ENCODE measurements at regions not wholly inside any gene's neighbourhood (a gene's known extent, or its start where the extent isn't known, plus 50 kb on each side); places are given as distances from the start of the nearest gene placed in this dataset.

- peaks cover 23% of the 10 kb centered on the region for H3K4me1 ChIP-seq (ENCODE audit: control insufficient read depth, low read length)
- no peaks in the 10 kb centered on the region for H3K9me2 ChIP-seq (replicated peaks; ENCODE audit: control insufficient read depth, low read length)
- no peak for TF ChIP-seq EZH2phosphoT487 (IDR thresholded peaks at IDR 0.05; ENCODE audit: borderline replicate concordance, low read length)
- TF ChIP-seq, protein P1, sequence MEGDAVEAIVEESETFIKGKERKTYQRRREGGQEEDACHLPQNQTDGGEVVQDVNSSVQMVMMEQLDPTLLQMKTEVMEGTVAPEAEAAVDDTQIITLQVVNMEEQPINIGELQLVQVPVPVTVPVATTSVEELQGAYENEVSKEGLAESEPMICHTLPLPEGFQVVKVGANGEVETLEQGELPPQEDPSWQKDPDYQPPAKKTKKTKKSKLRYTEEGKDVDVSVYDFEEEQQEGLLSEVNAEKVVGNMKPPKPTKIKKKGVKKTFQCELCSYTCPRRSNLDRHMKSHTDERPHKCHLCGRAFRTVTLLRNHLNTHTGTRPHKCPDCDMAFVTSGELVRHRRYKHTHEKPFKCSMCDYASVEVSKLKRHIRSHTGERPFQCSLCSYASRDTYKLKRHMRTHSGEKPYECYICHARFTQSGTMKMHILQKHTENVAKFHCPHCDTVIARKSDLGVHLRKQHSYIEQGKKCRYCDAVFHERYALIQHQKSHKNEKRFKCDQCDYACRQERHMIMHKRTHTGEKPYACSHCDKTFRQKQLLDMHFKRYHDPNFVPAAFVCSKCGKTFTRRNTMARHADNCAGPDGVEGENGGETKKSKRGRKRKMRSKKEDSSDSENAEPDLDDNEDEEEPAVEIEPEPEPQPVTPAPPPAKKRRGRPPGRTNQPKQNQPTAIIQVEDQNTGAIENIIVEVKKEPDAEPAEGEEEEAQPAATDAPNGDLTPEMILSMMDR (IDR thresholded peaks at IDR 0.05; ENCODE audit: low read depth, low read length, poor library complexity, severe bottlenecking): no peak
- no peak overlapping the region for H3K27ac ChIP-seq (ENCODE audit: low read depth, low read length)
- H3K4me3 ChIP-seq (ENCODE audit: low read length): no peak overlapping the region
- H3K36me3 ChIP-seq (ENCODE audit: control insufficient read depth, low read length): no peaks in the 10 kb centered on the region
- H3K9me3 ChIP-seq (ENCODE audit: control insufficient read depth, insufficient read depth, low read length): no peaks in the 10 kb centered on the region
- no peak overlapping the region for H3K4me2 ChIP-seq (ENCODE audit: low read length)
- no peaks in the 10 kb centered on the region for H3K27me3 ChIP-seq (ENCODE audit: control insufficient read depth, low read length)
- no peaks in the 10 kb centered on the region for H4K20me1 ChIP-seq (ENCODE audit: control insufficient read depth, insufficient read depth, low read depth, low read length)
- no peaks in the 10 kb centered on the region for H3K79me2 ChIP-seq (ENCODE audit: control insufficient read depth, low read length)
- H3F3A ChIP-seq (ENCODE audit: control insufficient read depth, insufficient read depth): 0 out of 2 replicates have a peak, but pooled peaks cover 2% of the 10 kb centered on the region
Measured at GRCh38 chr10:3631291-3631690, 153.7 kb downstream of the KLF6 start.

DNA sequence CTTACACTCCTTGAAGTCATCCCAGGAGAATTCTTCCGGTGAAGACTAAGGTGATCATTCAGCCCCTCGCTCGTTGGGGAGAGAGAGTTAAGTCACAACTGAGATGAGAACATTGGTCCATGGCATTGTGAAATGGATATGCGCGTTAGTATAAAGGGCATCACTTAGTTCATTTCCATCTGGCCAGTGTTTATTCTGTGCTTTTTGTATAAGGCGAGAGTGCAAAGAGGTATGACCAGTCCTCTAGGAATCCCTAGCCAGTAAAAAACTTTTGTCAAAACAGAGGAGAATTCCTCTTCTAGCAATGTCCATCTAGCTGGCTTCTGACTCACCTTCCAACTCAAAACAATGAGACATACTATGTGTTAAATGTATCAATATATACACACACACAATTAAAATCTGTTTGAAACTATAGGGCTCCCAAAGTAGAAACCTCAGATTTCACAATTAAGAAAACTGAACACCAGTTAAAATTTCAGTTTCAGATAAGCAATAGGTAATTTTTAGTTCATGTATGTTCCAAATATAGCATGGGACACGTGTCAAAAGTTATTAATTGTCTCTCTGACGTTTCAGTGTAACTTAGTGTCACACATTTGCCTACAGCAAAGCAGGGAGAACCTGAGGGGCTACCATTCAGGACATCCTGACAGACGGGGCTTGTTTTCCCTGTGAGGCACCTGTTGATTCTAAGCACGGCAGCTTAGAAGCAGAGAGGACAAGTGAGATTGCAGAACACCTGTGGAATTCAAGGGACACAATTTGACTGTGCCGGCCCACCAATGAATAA, 158.9 kb downstream of the KLF6 start:
- peak overlapping the region; percentile 46 for H3K4me3 ChIP-seq (ENCODE audit: low read length)

GRCh38 chr10:3624367-3624766, 160.6 kb downstream of the KLF6 start:
- H3K4me2 ChIP-seq (ENCODE audit: low read length): peak overlapping the region; percentile 87
- peak overlapping the region; percentile 89 for H3K27ac ChIP-seq (ENCODE audit: low read depth, low read length)
- H3K36me3 ChIP-seq (ENCODE audit: control insufficient read depth, low read length): no peaks in the 10 kb centered on the region
- H3K4me1 ChIP-seq (ENCODE audit: control insufficient read depth, low read length): peaks cover 68% of the 10 kb centered on the region
- H3K27me3 ChIP-seq (ENCODE audit: control insufficient read depth, low read length): no peaks in the 10 kb centered on the region
- H4K20me1 ChIP-seq (ENCODE audit: control insufficient read depth, insufficient read depth, low read depth, low read length): no peaks in the 10 kb centered on the region
- H3K79me2 ChIP-seq (ENCODE audit: control insufficient read depth, low read length): no peaks in the 10 kb centered on the region
- H3K9me2 ChIP-seq (replicated peaks; ENCODE audit: control insufficient read depth, low read length): no peaks in the 10 kb centered on the region
- no peaks in the 10 kb centered on the region; the same call in 1 of the 2 replicates for H3K9me3 ChIP-seq (ENCODE audit: control insufficient read depth, insufficient read depth, low read length)
- H3K4me3 ChIP-seq (ENCODE audit: low read length): peak overlapping the region; percentile 67
- H3F3A ChIP-seq (ENCODE audit: control insufficient read depth, insufficient read depth): peaks cover 19% of the 10 kb centered on the region
- no peak for TF ChIP-seq EZH2phosphoT487 (IDR thresholded peaks at IDR 0.05; ENCODE audit: borderline replicate concordance, low read length)
- TF ChIP-seq, protein P1 (IDR thresholded peaks at IDR 0.05; ENCODE audit: low read depth, low read length, poor library complexity, severe bottlenecking): no peak

More for the DNA sequence above, 158.9 kb downstream of the KLF6 start:
- TF ChIP-seq EZH2phosphoT487 (IDR thresholded peaks at IDR 0.05; ENCODE audit: borderline replicate concordance, low read length): no peak
- H3K27me3 ChIP-seq (ENCODE audit: control insufficient read depth, low read length): no peaks in the 10 kb centered on the region
- H3K27ac ChIP-seq (ENCODE audit: low read depth, low read length): peak overlapping the region; percentile 89
- H3K9me3 ChIP-seq (ENCODE audit: control insufficient read depth, insufficient read depth, low read length): no peaks in the 10 kb centered on the region
- H3K79me2 ChIP-seq (ENCODE audit: control insufficient read depth, low read length): no peaks in the 10 kb centered on the region
- peak overlapping the region; percentile 87 for H3K4me2 ChIP-seq (ENCODE audit: low read length)
- no peaks in the 10 kb centered on the region for H3K9me2 ChIP-seq (replicated peaks; ENCODE audit: control insufficient read depth, low read length)
- peaks cover 68% of the 10 kb centered on the region for H3K4me1 ChIP-seq (ENCODE audit: control insufficient read depth, low read length)
- H4K20me1 ChIP-seq (ENCODE audit: control insufficient read depth, insufficient read depth, low read depth, low read length): no peaks in the 10 kb centered on the region
- H3F3A ChIP-seq (ENCODE audit: control insufficient read depth, insufficient read depth): peaks cover 19% of the 10 kb centered on the region
- no peaks in the 10 kb centered on the region for H3K36me3 ChIP-seq (ENCODE audit: control insufficient read depth, low read length)

- H3K27me3 ChIP-seq (ENCODE audit: control insufficient read depth, low read length): no peaks in the 10 kb centered on the region
- H3K9me3 ChIP-seq (ENCODE audit: control insufficient read depth, insufficient read depth, low read length): no peaks in the 10 kb centered on the region; the same call in 1 of the 2 replicates
- peaks cover 71% of the 10 kb centered on the region for H3K4me1 ChIP-seq (ENCODE audit: control insufficient read depth, low read length)
- no peaks in the 10 kb centered on the region for H4K20me1 ChIP-seq (ENCODE audit: control insufficient read depth, insufficient read depth, low read depth, low read length)
- TF ChIP-seq, protein P1 (IDR thresholded peaks at IDR 0.05; ENCODE audit: low read depth, low read length, poor library complexity, severe bottlenecking): no peak
- no peak for TF ChIP-seq EZH2phosphoT487 (IDR thresholded peaks at IDR 0.05; ENCODE audit: borderline replicate concordance, low read length)
- H3K4me3 ChIP-seq (ENCODE audit: low read length): peak overlapping the region; percentile 67
- peak overlapping the region; percentile 89 for H3K27ac ChIP-seq (ENCODE audit: low read depth, low read length)
- H3K79me2 ChIP-seq (ENCODE audit: control insufficient read depth, low read length): no peaks in the 10 kb centered on the region
- H3K9me2 ChIP-seq (replicated peaks; ENCODE audit: control insufficient read depth, low read length): no peaks in the 10 kb centered on the region
- no peaks in the 10 kb centered on the region for H3K36me3 ChIP-seq (ENCODE audit: control insufficient read depth, low read length)
- H3F3A ChIP-seq (ENCODE audit: control insufficient read depth, insufficient read depth): peaks cover 19% of the 10 kb centered on the region
- peak overlapping the region; percentile 87 for H3K4me2 ChIP-seq (ENCODE audit: low read length)
Measured at GRCh38 chr10:3623746-3624145, 161.3 kb downstream of the KLF6 start.
